A549 (cell line): ENCODE measurements at regions not wholly inside any gene's neighbourhood (a gene's known extent, or its start where the extent isn't known, plus 50 kb on each side); places are given as distances from the start of the nearest gene placed in this dataset.

Experiments
- ATAC-seq, 2 experiments: fragments of 200-7000 bp in 1 of 2; fragments of >200 bp in 1 of 2; cut with Nextera tagmentation in 1 of 2; cut with Tn5 transposase in 1 of 2; 3 replicates each; pipeline versions ENCODE4 v1.8.0 to v1.9.1; 2018 to 2020; ENCODE audit warnings: mild to moderate bottlenecking in 1 of 2, moderate library complexity in 1 of 2
- CTCF ChIA-PET: fragments of 300-600 bp; sonication (Branson Sonifier 250); formaldehyde crosslinking; extraction: SDS; loops from one replicate; lab custom pipeline; 2021; ENCODE audit warnings: antibody characterized with exemption, inconsistent platforms; lab: Yijun Ruan, JAX
- POLR2A ChIA-PET: fragments of 350-600 bp; formaldehyde crosslinking; extraction: SDS; loops from one replicate; lab custom pipeline; 2021; ENCODE audit warnings: antibody characterized with exemption, inconsistent platforms; lab: Yijun Ruan, JAX
- DNase-seq, 2 experiments: peaks; one replicate each; pipeline versions ENCODE4 v3.0.0 to v3.0.0-alpha.2; 2011 to 2016; ENCODE audit warnings: low read depth in 1 of 2, low spot score in 1 of 2
- FAIRE-seq: peaks from 2 replicates; lab custom pipeline; 2011; peaks lifted over from hg19 to GRCh38; lab: Jason Lieb, UNC
- H3K27ac ChIP-seq, 2 experiments: fragments of >200 bp; sonication (Bioruptor Twin); formaldehyde crosslinking; 3 replicates each; pipeline ENCODE4 v1.5.1; 2016 to 2017
- H3K4me1 ChIP-seq: fragments of >200 bp; sonication (Bioruptor Twin); formaldehyde crosslinking; 3 replicates; pipeline ENCODE4 v1.6.1; 2016
- H3K4me2 ChIP-seq: fragments of >200 bp; sonication (Bioruptor Twin); formaldehyde crosslinking; 3 replicates; pipeline ENCODE4 v1.6.1; 2016
- H3K4me3 ChIP-seq: fragments of >200 bp; sonication (Bioruptor Twin); formaldehyde crosslinking; 3 replicates; pipeline ENCODE4 v1.5.1; 2016
- H3K9me3 ChIP-seq: fragments of >200 bp; sonication (Bioruptor Twin); formaldehyde crosslinking; 3 replicates; pipeline ENCODE4 v1.6.1; 2016
- BHLHE40 ChIP-seq: IDR thresholded peaks from 2 replicates; pipeline ENCODE4 v1.6.1; 2012; ENCODE audit warnings: low read depth, low read length, inconsistent platforms
- CEBPB ChIP-seq, 2 experiments: fragments of >200 bp in 1 of 2; sonication (Bioruptor Twin) in 1 of 2; formaldehyde crosslinking in 1 of 2; IDR thresholded peaks; 2 replicates each; pipeline ENCODE4 v1.6.1; 2012 to 2016
- CHD4 ChIP-seq: fragments of 200-600 bp; sonication (generic); IDR thresholded peaks from 2 replicates; pipeline ENCODE4 v1.6.1; 2016; ENCODE audit warnings: antibody characterized with exemption, mild to moderate bottlenecking, borderline replicate concordance
- ESRRA ChIP-seq: fragments of 150-350 bp; IDR thresholded peaks from 2 replicates; pipeline ENCODE4 v1.6.1; 2014; ENCODE audit warnings: mild to moderate bottlenecking, low read length, borderline replicate concordance
- FOSB ChIP-seq: fragments of 250-450 bp; sonication (Bioruptor Pico); IDR thresholded peaks from 2 replicates; pipeline ENCODE4 v1.5.0; 2020; ENCODE audit warnings: mild to moderate bottlenecking, moderate library complexity
- HDAC2 ChIP-seq: fragments of 200-600 bp; sonication (generic); IDR thresholded peaks from 2 replicates; pipeline ENCODE4 v1.6.1; 2016
- HOXA7 ChIP-seq: fragments of 250-450 bp; sonication (Bioruptor Pico); IDR thresholded peaks from 2 replicates; pipeline ENCODE4 v1.5.0; 2020; ENCODE audit warnings: mild to moderate bottlenecking, moderate library complexity
- JUNB ChIP-seq: fragments of >200 bp; sonication (Bioruptor Twin); formaldehyde crosslinking; IDR thresholded peaks from 2 replicates; pipeline ENCODE4 v1.6.1; 2016
- KDM1A ChIP-seq: fragments of 200-600 bp; sonication (generic); IDR thresholded peaks from 2 replicates; pipeline ENCODE4 v1.6.1; 2016; ENCODE audit warnings: low read depth, mild to moderate bottlenecking
- KDM5A ChIP-seq: fragments of 200-600 bp; sonication (generic); IDR thresholded peaks from 2 replicates; pipeline ENCODE4 v1.6.1; 2016; ENCODE audit warnings: antibody characterized with exemption, mild to moderate bottlenecking
- MAFK ChIP-seq: fragments of 450-650 bp; IDR thresholded peaks from 2 replicates; pipeline ENCODE4 v1.6.1; 2014; ENCODE audit not compliant: partially characterized antibody
- PHF8 ChIP-seq: fragments of 200-600 bp; sonication (generic); IDR thresholded peaks from 2 replicates; pipeline ENCODE4 v1.6.1; 2016; ENCODE audit warnings: low read depth, mild to moderate bottlenecking, antibody characterized with exemption, moderate library complexity, borderline replicate concordance
- RAD21 ChIP-seq, 2 experiments: fragments of >200 bp in 1 of 2; sonication (Bioruptor Twin) in 1 of 2; formaldehyde crosslinking in 1 of 2; IDR thresholded peaks in 1 of 2; conservative IDR thresholded peaks in 1 of 2; 2 replicates in 1 of 2; 3 replicates in 1 of 2; pipeline ENCODE4 v1.6.1; 2012 to 2018; ENCODE audit warnings: inconsistent platforms in 1 of 2
- RFX5 ChIP-seq: fragments of 450-650 bp; IDR thresholded peaks from 2 replicates; pipeline ENCODE4 v1.7.1; 2014; ENCODE audit warnings: antibody characterized with exemption, mild to moderate bottlenecking, moderate library complexity
- SMC3 ChIP-seq: fragments of >200 bp; sonication (Bioruptor Twin); formaldehyde crosslinking; IDR thresholded peaks from 3 replicates; pipeline ENCODE4 v1.6.1; 2018; ENCODE audit warnings: inconsistent platforms
- ZC3H11A ChIP-seq: fragments of 450-650 bp; IDR thresholded peaks from 2 replicates; pipeline ENCODE4 v1.6.1; 2014; ENCODE audit warnings: antibody characterized with exemption, mild to moderate bottlenecking
- ZNF302 ChIP-seq: fragments of 250-450 bp; sonication (Bioruptor Pico); IDR thresholded peaks from 2 replicates; pipeline ENCODE4 v1.9.0; 2021; ENCODE audit warnings: inconsistent platforms, mild to moderate bottlenecking, moderate library complexity
- ZSCAN20 ChIP-seq: fragments of 250-450 bp; sonication (Bioruptor Pico); IDR thresholded peaks from 2 replicates; pipeline ENCODE4 v1.8.0; 2022; ENCODE audit warnings: mild to moderate bottlenecking, moderate library complexity
- WGBS: methylation state at CpG from one replicate; pipeline ENCODE4 v1.1.6; 2017; ENCODE audit errors: missing lambda C conversion rate; 5-methylcytosine and 5-hydroxymethylcytosine counted together
- TF ChIP-seq, protein P1 (sequence below): fragments of 200-600 bp; sonication (generic); IDR thresholded peaks from 2 replicates; pipeline ENCODE4 v1.6.1; 2016; ENCODE audit warnings: antibody characterized with exemption, mild to moderate bottlenecking, moderate library complexity
- TF ChIP-seq, protein P2 (sequence below): IDR thresholded peaks from 2 replicates; pipeline ENCODE4 v1.6.1; 2012
- TF ChIP-seq, protein P3 (sequence below): IDR thresholded peaks from 2 replicates; pipeline ENCODE4 v1.6.1; 2012; ENCODE audit warnings: low read depth, borderline replicate concordance
- TF ChIP-seq, protein P4 (sequence below): fragments of >200 bp; sonication (Bioruptor Twin); formaldehyde crosslinking; IDR thresholded peaks from 3 replicates; pipeline ENCODE4 v1.6.1; 2016

DNA sequence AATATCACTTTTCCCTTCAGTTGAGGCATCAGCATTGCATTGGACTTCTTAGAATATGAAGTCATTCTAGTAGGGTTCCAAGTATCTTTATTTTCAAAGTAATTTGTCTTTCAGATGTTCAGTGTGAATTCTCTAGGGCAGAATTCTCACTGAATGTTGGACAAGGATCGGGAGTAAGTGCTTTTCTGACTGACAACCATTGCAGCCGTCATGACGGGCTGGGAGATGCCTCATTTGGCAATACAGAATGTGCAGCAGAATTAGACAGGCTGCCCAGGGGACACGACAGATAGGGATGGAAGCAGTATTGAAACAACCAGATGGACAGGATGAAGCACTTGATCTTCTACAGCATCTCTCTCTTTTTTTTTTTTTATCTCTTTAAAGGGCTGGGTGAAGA is 129.0 kb downstream of the ICE1 start (continued):
- TF ChIP-seq, protein P1, sequence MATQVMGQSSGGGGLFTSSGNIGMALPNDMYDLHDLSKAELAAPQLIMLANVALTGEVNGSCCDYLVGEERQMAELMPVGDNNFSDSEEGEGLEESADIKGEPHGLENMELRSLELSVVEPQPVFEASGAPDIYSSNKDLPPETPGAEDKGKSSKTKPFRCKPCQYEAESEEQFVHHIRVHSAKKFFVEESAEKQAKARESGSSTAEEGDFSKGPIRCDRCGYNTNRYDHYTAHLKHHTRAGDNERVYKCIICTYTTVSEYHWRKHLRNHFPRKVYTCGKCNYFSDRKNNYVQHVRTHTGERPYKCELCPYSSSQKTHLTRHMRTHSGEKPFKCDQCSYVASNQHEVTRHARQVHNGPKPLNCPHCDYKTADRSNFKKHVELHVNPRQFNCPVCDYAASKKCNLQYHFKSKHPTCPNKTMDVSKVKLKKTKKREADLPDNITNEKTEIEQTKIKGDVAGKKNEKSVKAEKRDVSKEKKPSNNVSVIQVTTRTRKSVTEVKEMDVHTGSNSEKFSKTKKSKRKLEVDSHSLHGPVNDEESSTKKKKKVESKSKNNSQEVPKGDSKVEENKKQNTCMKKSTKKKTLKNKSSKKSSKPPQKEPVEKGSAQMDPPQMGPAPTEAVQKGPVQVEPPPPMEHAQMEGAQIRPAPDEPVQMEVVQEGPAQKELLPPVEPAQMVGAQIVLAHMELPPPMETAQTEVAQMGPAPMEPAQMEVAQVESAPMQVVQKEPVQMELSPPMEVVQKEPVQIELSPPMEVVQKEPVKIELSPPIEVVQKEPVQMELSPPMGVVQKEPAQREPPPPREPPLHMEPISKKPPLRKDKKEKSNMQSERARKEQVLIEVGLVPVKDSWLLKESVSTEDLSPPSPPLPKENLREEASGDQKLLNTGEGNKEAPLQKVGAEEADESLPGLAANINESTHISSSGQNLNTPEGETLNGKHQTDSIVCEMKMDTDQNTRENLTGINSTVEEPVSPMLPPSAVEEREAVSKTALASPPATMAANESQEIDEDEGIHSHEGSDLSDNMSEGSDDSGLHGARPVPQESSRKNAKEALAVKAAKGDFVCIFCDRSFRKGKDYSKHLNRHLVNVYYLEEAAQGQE, result no peak

DNA sequence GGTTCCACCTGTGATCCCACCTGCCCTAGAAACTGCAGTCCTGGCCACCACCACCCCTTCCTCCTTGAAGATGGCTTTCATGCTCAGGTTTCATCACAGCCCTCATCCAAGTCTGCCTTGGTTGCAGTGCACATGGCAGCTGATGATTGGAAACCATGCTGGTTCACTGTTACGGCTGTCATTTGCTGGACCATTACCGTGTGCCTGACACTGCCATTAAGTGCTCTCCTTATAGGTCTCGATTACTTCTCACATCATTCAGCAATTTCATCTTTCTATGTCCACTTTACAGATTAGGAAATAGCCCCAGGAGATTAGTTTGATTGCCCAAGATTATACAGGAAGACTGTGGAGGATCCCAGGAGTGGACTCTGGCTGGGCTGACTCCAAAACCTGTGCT is 123.9 kb downstream of the ICE1 start:
- CTCF ChIA-PET, result no interaction called here
- H3K4me3 ChIP-seq, result no peak overlapping the region
- POLR2A ChIA-PET, result no interaction called here
- H3K4me2 ChIP-seq, result no peak overlapping the region
- WGBS, result 29% methylated on average over 3 of the region's 3 CpGs
- TF ChIP-seq FOSB (CRISPR knock-in tag) (no peak), KDM1A (no peak), MAFK (no peak), RAD21 (conservative IDR thresholded peaks at IDR 0.05 in 1 of 2, IDR thresholded peaks at IDR 0.05 in 1 of 2) (no peak), KDM5A (no peak), HOXA7 (CRISPR knock-in tag) (no peak), CEBPB (IDR thresholded peaks at IDR 0.05) (no peak)
- TF ChIP-seq, protein P2, sequence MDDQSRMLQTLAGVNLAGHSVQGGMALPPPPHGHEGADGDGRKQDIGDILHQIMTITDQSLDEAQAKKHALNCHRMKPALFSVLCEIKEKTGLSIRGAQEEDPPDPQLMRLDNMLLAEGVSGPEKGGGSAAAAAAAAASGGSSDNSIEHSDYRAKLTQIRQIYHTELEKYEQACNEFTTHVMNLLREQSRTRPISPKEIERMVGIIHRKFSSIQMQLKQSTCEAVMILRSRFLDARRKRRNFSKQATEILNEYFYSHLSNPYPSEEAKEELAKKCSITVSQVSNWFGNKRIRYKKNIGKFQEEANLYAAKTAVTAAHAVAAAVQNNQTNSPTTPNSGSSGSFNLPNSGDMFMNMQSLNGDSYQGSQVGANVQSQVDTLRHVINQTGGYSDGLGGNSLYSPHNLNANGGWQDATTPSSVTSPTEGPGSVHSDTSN, result no peak
- TF ChIP-seq, protein P3, sequence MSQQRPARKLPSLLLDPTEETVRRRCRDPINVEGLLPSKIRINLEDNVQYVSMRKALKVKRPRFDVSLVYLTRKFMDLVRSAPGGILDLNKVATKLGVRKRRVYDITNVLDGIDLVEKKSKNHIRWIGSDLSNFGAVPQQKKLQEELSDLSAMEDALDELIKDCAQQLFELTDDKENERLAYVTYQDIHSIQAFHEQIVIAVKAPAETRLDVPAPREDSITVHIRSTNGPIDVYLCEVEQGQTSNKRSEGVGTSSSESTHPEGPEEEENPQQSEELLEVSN, result no peak
- TF ChIP-seq, all 56 proteins: peak for 0
- FAIRE-seq, result no peak
- Histone ChIP-seq H3K9me3 (no peaks in the 10 kb centered on the region), H3K27ac (no peak overlapping the region), H3K4me1 (no peaks in the 10 kb centered on the region)
- DNase-seq, result no peak
- no peak for ATAC-seq

DNA sequence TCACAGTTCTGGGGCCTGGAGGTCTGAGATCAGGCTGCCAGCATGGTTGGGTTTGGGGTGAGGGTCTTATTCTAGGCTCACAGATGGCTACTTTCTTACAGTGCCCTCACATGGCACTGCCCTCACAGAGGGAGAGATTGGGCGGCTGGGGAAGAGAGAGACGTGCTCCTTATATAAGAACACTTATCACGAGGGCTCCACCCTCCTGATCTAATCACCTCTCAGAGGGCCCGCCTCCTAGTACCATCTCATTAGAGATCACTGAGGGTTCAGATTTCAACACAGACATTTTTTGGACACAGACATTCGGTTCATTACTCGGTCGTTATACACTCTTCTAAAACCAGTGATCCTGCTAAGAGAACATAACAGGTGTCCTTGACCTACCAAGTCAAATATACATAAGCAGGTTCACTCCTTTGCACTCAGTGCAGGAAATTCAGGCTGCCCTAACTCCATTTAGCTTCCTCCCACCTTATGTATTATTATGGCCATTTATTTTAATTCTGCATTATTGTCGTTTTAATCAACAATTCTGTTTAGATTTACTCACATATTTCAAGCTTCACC is 121.7 kb downstream of the ICE1 start:
- Histone ChIP-seq H3K4me1 (no peaks in the 10 kb centered on the region), H3K9me3 (no peaks in the 10 kb centered on the region), H3K4me2 (no peak overlapping the region), H3K4me3 (no peak overlapping the region), H3K27ac (no peak overlapping the region)
- ChIA-PET POLR2A (no interaction called here), CTCF (no interaction called here)
- FAIRE-seq, result no peak
- 4% methylated on average over 8 of the region's 8 CpGs for WGBS
- ATAC-seq, result no peak
- DNase-seq, result no peak
- TF ChIP-seq ZC3H11A (no peak), PHF8 (no peak), MAFK (no peak), JUNB (no peak), CHD4 (no peak), ZNF302 (CRISPR knock-in tag) (no peak), BHLHE40 (no peak), SMC3 (no peak), ZSCAN20 (CRISPR knock-in tag) (no peak), HDAC2 (no peak), ESRRA (no peak), RFX5 (no peak)
- TF ChIP-seq, protein P3, result no peak
- TF ChIP-seq, protein P4, sequence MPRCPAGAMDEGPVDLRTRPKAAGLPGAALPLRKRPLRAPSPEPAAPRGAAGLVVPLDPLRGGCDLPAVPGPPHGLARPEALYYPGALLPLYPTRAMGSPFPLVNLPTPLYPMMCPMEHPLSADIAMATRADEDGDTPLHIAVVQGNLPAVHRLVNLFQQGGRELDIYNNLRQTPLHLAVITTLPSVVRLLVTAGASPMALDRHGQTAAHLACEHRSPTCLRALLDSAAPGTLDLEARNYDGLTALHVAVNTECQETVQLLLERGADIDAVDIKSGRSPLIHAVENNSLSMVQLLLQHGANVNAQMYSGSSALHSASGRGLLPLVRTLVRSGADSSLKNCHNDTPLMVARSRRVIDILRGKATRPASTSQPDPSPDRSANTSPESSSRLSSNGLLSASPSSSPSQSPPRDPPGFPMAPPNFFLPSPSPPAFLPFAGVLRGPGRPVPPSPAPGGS, result no peak
